ENCODE measurements at regions not wholly inside any gene's neighbourhood (a gene's known extent, or its start where the extent isn't known, plus 50 kb on each side); places are given as distances from the start of the nearest gene placed in this dataset.

DNA sequence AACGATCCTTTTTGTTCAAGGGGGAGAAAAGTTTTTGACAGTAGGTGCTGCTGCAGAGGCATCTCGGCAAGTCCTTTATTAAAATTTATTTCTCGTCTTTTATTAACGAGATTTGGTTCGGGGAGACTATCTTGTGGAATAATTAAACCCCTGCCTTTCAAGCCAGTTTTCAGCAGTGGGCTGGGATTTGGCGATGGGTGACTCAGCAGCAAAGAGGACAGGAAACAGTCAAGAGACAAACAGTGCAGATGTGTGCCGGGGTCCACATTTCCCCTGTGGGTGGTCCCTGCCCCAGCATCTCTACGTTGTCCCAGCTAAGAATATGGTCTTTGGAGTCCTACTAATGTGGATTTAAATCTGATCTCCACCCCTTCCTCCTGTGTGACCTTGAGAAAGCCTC is 282.8 kb downstream of the CDH26 start:
- no peak for DNase-seq (ENCODE audit: low read depth in 2 of 2)

DNA sequence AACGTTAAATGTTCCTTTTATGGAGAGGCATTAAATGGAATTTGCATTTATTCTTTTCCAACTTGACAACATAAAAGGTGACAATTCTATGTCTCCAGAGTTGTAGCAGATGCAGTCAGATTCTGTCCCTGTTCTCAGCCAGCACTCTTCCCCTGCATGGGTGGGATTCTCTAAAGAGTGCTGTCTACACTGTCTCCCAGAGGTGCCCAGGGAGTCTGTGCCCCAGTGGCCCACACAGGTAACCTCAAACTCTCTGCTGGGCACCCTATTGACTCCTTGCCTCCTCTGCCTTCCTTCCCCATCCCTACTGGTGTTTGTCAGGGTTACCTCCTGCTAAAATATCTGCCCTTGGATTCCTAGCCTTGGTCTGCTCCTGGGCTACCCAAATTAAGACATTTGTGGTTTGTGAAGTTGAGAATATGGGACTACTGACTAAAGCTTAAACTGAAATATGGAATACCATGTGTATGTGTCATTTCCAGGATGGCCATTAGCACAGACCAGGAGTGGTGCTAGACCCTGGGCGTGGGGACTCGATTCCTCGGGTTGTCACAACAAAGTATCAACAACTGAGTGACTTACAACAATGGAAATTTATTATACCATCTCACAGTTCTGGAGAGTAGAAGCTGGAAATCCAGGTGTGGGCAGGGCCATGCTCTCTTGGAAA is 284.7 kb downstream of the CDH26 start:
- no peak for DNase-seq (ENCODE audit: low read depth in 2 of 2)

DNA sequence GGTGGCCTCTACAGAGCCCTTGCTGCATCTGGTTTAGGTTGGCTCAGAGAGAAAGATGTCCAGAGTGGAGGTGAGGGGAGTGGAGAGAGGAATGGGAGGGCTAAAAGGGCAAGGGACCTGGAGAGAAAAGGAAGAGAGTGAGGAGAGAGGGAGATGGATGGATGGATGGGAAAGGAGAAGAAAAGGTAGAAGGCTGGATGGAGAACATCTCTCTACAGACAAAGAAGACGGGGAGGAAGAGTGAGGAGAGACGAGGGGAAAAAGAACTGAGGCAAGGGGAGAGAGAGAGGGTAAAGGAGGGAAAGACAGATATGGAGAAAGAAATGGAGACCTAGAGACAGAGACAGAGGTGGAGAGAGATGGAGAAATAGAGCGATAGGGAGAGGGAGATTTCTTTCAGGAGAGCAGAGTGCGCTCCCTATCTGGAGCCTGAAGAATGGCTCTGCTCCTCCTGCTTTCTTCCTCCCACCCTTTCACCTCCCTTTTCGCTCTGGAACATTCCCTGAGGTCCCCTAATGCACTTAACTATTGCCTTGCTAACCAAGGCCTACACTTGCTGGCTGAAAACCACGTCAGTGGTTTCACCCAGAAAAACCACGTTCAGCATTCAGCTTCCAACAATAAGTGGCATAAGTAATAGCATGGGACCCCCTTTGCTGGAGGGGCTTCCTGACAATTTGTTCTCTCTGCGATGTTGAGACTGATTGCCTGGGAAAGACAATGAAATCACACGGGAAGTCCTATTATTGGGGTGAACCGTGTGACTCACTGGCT is 286.3 kb downstream of the CDH26 start:
- DNase-seq (ENCODE audit: low read depth in 2 of 2) = no peak

DNA sequence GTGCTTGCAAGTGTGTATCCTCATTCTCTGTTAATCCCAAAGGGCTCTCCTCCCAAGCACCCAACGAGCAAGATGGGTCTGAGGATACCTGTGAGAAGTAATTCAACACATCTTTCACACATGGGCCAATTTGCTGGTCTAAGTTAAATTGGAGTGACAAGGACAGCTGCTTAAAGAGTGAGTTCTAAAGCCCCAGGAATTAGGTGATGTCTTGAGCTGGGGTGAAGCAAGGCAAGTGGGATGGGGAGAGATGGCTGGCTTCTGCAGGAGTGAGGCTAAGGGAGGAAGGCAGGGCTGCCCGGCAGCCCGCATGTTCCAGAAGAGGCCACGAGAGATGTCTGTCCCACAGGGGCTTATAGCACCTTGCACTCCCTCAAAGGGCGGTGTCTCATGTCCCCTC is 288.5 kb downstream of the CDH26 start:
- DNase-seq (ENCODE audit: low read depth in 2 of 2) = no peak

DNA sequence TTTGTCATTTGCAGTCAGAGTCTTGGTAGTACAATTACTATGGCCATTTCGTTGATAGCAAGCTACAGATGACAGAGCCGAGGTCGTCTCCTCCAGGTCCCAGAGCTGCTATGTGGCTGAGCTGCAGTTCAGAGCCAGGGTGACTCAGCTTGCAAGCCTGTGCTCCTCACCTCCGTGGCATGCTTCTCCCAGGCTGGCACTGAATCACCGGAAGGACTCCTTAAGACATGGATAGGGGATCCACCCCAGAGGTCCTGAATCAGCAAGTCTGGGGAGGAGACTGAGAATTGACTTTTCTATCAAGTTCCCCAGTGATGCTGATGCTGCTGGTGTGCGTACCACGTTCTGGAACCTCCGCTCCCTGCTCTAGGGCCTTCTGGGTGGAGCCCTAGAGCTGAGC is 291.2 kb downstream of the CDH26 start:
- peak; percentile 68 to 72 for DNase-seq (ENCODE audit: low read depth in 2 of 2)

DNA sequence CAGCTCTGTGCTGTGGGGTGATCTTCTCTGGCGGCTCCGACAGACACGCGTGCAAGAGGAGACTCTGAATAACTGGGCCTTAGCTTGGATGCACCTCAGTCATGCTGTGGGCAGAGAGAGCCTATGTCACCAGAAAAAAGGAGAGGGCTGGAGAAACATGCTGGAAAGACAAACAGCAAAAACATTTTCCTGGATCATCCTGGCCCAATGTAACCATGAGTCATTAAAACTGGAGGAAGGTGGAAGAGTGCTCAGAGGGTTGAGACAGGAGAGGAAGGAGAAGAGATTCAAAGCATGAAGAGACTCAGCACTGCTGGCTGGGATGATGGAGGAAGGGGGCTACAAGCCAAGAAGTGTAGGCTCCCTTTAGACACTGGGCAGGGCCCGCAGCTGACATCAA is 292.0 kb downstream of the CDH26 start:
- DNase-seq (ENCODE audit: low read depth in 2 of 2) = no peak

DNA sequence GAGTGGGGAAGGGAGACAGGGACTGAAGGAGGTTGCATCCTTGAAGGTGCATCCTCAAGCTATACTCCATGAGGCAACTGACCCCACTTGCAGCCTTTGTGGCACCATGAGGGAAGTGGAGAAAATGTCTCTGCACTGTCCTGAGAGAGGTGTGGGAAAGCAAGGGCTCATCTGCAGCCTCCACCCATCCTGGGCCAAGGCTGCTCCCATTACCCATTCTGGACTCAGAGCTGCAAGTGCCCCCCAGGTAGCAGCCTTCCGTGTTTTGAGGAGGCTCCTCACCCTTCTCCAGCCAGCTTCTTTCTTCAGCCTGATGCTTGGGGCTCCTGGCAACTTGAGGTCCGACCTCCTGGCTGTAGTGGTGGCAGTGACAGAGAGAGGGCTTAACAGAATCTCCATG is 294.6 kb downstream of the CDH26 start:
- DNase-seq (ENCODE audit: low read depth in 2 of 2) = no peak

DNA sequence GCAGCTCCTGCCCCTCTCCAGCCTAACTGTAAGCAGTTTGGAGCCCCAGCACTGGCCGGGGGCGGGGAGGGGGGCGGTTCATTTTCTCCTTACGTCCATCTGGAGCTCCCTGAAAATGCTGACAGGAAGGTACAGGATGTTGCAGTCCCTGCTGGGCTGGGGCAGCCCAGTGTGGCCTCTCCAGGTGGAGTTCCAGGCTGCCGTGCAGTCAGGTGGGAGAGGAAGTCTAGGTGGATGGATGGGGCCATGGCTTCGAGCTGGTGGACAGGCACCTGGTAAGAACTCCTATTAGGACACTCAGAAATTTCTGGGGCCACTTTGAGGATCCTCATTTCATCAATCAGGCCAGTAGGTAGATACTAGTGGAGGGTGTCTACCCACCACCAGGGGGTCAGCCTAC is 295.2 kb downstream of the CDH26 start:
- no peak for DNase-seq (ENCODE audit: low read depth in 2 of 2)

DNA sequence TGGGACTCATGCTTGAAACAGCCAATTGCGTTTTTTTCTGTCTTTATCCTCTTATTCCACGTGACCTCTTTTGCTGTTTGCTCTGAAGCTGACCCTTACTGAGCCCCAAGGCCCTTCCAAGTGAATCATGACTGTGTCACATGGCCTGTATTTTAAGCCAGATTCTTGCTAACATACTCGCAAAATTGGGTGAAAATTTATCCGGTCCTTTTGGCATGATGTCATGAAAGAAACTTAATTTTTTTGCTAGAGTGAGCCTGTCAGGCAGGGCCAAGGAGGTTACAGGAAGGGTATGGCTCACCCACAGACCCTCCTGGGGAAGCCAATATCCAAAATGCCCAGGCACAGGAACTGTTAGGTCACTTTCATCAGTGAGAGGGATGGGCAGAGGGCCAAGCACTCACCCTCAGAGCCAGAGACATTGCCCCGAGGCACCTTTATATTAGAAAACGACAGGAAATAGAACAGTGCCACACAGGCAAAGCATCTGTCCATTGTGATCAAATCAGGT is 296.7 kb downstream of the CDH26 start:
- DNase-seq (ENCODE audit: low read depth in 2 of 2) = no peak

DNA sequence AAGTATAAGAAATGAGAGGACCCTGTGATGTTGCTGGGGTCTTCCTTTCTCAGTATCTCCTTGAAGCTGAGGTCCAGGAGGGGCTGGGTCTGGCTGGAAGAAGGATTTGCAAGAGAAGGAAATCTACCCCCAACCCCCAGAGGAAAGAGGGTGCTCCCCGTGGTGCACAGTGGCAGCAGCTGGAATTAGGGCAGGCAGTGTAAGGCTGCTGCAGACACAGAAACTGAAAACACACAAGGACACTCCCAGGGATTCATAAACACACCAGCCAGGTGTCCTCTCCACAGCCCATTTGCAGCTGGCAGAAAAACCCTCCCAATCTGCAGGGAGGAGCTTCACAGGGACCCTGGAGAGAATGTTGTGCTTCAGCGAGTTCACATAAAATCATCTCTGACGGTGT is 297.2 kb downstream of the CDH26 start:
- DNase-seq (ENCODE audit: low read depth in 2 of 2) = no peak

DNA sequence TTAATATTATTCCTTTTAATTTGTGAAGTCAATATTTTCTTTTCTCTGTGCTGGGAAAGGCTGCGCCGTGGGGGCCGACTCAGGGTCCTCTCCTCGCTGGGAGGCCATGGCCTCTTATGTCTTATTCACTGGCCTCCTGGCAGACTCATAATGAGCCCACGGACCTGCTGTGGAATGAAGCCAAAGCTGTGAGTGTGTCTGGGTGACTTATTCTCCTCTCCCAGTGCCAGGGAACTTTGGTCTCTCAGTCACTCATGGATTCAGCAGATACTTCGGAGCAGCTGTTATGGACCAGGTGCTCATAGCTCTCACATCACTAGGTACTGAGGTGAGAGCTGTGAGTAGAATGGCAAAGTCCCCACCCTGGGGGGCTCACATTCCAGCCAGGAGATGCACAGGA is 297.6 kb downstream of the CDH26 start:
- no peak for DNase-seq (ENCODE audit: low read depth in 2 of 2)

DNA sequence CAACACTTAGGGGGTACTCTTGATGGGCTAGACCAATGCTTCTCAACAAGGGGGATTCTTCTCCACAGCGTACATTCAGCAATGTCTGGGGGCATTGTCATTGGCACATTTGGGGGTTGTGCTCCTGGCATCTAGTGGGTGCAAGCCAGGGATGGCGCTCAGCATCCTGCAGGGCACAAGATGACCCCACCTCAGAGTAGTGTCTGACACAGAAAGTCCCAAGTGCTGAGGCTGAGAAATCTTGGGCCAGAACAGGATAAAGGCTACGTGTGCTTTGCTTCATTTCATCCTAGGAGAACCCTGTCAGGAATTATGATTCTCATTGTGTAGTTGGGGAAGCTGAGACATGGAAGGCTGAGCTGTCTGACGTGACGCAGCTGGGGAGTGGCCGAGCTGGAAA is 298.6 kb downstream of the CDH26 start:
- DNase-seq (ENCODE audit: low read depth in 2 of 2) = no peak

DNA sequence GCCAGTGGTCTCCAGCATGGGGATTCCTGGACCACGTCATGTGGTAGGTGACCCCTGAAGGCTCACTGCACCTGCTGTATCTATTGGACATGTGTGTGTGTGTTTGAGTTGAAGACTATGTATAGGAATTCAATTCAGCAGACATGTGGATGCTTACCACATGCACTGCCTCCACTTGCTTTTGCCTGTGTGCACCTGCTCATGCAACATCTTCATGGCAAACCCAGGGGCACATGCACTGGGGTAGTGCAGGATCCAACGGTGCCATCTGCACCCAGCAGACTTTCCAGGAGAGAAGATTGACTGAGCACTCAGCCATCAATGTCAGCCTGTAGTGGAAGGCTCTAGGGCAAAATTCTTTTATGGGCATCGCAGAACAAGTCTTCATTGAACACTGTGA is 299.4 kb downstream of the CDH26 start:
- no peak for DNase-seq (ENCODE audit: low read depth in 2 of 2)

DNA sequence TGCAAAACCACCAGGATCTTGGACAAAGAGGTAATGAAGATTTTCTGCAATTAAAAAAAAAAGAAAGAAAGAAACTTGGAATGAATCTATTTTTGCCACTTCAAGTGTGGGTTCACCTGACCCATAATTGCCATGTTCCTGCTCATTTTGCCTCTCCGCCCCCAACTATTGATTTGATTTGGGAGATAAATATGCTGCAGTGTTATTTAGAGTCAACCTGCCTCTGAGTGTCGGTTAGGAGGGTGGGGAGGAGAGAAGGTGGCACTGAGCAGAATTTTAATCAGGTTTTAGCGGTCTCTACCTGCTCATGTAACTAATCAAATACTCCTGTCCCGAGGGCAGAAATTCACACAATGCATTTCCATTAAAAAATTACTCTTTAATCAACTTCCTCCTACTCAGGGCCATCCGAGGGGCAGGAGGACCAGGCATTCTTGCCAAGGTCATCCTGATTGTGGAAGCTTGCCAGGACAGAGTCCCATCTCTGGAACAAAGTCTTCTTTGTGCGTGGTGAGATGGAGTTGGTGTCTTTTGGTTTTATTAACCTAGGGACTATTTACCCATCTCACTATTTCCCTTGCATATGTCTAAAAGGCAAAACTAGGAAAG is 300.1 kb downstream of the CDH26 start:
- no peak for DNase-seq (ENCODE audit: low read depth in 2 of 2)

DNA sequence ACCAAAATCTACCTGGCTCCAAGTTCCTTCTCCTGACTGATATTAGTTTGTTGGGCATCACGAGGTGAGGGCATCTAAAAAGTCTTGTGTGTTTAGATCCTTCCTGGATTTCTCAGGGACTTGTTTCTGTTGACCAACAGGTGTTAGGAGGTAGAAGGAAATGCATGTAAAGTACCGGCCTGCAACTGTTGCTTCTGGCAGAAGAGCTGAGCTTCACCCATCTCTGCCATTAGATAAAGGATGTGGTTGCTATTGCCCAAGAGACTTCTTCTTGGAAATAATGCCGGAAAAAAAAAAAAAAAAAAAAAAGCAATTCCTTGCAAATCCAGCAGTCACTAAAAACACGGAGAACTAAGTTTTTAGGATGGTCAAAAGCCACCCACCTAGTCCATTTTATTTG is 303.1 kb downstream of the CDH26 start:
- no peak for DNase-seq (ENCODE audit: low read depth in 2 of 2)

DNA sequence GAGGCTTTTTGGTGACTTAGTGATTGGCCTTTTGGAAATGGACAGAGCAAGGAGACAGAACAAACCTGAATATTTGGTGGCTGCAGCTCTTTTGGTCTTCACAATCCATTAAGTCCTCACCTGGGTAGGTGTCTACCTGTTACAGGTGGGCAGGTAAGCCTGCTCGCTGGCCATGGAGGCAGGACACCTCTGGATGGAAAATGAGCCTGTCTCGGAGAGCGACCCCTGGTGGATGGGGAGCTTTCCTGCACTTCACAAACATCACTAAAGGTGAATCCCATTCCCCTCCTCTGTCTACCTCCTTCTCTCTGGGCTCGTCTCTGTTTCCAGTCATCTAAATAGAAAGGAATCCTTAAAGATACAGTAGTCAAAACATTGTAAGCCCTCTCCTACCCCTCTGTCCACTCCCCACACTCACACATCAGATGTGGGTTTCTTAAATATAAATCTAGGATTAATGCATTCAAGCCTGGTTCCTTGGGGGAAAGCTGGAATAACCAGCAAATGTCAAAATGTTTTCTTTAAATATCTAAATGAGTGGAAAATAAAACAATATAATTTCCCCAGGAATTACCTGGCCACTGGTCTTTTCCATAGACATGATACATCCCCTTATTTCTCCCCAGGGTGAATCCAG is 304.9 kb downstream of the CDH26 start:
- DNase-seq (ENCODE audit: low read depth in 2 of 2) = no peak

DNA sequence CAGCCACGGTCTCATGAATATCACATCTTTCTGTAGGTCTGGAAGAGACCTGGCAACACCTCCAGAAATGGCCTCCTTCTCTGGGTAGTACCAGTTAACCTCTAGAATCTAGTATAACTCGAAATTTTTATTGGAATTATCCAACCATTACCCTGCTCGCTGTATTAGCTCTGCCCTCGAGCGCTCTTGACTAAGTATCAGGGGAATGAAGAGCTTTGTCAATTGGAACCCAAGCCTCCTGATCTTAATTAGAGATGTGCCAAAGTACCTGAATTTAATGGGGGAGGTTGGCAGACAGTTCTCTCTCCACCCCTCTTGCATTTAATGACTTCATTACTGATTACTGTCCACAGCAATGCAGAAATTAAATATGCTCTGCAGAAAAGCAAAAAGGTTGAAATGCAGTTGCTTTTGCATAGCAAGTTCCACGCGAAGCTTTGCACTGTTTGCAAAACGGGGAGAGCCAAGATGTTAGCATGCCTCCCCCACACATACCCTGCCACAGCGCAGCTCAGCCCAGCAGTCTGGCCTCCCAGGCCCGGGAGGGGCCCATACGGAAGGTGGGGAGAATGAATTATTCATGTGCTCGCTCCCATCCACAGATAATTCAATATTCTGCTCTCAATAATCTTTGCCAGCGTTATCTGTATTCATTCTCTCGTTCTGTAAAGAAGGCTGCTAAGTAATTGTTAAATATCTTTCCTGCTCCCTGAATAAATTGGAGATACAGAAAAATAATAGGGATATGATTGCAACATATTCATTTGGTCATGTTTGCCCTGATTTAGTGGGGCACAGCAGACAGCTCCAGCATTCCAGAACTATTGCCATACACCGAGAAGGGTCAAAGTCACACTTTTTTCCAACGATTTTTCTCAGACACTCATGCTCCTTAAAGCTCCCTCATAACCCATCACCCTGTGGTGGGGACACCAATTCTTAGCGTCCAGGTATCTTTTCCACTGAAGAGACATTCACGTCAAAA is 305.8 kb downstream of the CDH26 start:
- no peak for DNase-seq (ENCODE audit: low read depth in 2 of 2)

DNA sequence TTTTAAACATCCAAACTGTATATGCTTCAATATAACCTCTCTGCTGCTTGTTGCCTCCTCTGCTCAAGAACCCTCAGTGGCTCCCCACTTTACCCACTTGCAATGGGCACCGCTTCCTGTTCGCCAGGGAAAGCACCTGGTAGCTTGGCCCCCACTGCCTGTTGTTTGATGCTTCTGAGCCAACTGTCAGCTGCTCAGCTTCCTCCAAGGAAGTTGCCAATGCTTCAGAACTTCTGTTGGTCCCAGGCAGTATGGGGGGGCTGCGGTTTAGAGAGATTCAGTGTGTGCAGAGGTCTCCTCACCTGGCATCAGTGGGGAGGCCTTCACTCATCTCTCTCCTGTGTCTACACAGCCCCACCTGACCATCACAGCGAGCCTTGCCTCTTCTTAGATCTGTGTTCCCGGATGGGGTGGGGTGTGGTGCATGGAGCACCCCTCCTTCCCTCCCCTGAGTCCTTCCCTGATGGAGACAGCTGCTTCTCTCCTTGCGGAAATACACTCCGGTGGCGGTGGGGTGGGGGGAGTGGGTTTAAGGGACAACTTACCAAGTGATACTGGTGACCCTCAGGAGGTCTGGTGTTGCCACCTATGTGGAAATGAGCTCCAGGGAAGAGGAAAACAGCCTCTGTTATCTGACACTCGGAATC is 308.1 kb downstream of the CDH26 start:
- no peak for DNase-seq (ENCODE audit: low read depth in 2 of 2)

DNA sequence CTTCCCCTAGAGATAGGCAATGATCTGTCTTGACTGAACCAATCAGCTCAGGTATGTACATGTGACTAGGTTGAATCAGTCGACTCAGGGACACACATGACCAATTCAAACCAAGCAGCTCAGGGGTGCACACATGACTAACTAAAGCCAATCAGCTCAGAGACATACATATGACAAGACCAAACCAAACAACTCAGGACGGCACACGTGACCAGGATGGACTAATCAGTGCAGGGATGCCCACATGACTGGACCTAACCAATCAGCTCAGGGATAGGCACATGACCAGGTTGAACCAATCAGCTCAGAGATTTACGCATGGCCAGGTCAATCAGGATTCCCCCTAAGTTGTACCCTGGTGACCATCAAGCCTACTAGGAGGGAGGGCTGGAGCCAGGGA is 310.3 kb downstream of the CDH26 start:
- DNase-seq (ENCODE audit: low read depth in 2 of 2) = no peak

DNA sequence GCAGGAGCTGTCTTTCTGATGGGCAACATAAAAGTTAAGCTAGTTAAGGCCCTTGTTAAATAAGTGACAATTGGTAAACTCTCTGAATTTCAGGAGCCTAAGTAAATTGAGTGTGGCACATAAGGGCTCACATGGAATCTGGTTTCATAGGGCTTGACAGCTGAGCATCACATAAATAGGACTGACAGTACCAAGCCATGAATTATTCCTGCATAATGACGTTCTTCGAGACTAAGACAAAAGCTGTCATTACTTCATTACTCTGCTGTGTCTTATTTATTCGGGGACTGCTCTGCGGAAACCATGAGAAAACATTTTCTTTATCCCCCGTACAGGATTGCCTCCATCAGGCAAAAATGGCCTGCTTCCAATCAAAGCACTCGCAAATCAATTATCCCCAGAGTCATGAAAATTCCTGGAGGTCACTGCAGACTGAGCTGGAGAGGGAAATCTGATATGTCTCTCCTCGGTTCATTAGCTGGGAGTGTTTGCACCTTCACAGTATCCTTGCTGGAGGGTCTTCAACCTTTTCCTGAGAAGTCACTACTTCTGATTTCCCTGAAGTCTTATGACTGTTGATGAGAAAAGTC is 311.4 kb downstream of the CDH26 start:
- no peak for DNase-seq (ENCODE audit: low read depth in 2 of 2)
